Bronchial epithelial cell (primary cell): ENCODE measurements at regions not wholly inside any gene's neighbourhood (a gene's known extent, or its start where the extent isn't known, plus 50 kb on each side); places are given as distances from the start of the nearest gene placed in this dataset.
A peak's percentile ranks its signal among the peaks of the same experiment; 100 is the strongest.
"Not testable (repeated sequence)": the region's sequence is repeated elsewhere in the genome, so short reads cannot be mapped to it uniquely, and the experiment has no call there.

Source experiments
- DNase-seq: peaks from one replicate; pipeline ENCODE4 v3.0.0-alpha.2; 2010; ENCODE audit warnings: low read depth
- FAIRE-seq: peaks from 2 replicates; lab custom pipeline; 2011; peaks lifted over from hg19 to GRCh38; lab: Jason Lieb, UNC
- H3K27me3 ChIP-seq: 2 replicates; pipeline ENCODE4 v1.5.1; 2011; ENCODE audit warnings: low read length; ENCODE audit not compliant: control insufficient read depth, insufficient read depth
- H3K36me3 ChIP-seq: 2 replicates; pipeline ENCODE4 v1.5.1; 2011; ENCODE audit warnings: low read length; ENCODE audit not compliant: control insufficient read depth, insufficient read depth
- H3K4me3 ChIP-seq: 2 replicates; pipeline ENCODE4 v1.5.1; 2011; ENCODE audit warnings: mild to moderate bottlenecking, low read depth, low read length, control low read depth
- CTCF ChIP-seq: IDR thresholded peaks from 2 replicates; pipeline ENCODE4 v1.5.1; 2011; ENCODE audit warnings: mild to moderate bottlenecking, moderate library complexity, low read length, control low read depth, inconsistent platforms; ENCODE audit not compliant: insufficient read depth, severe bottlenecking

GRCh38 chr6:99816795-99817194 is 177.2 kb downstream of the MCHR2 start:
- FAIRE-seq: no peak
- Histone ChIP-seq H3K27me3 (no peaks in the 10 kb centered on the region), H3K4me3 (no peak overlapping the region), H3K36me3 (no peaks in the 10 kb centered on the region)
- no peak for DNase-seq
- no peak for TF ChIP-seq CTCF

GRCh38 chr6:99818161-99818560 is 175.9 kb downstream of the MCHR2 start:
- no peak for TF ChIP-seq CTCF
- H3K27me3 ChIP-seq: no peaks in the 10 kb centered on the region
- FAIRE-seq: no peak
- no peak for DNase-seq
- H3K4me3 ChIP-seq: no peak overlapping the region
- H3K36me3 ChIP-seq: no peaks in the 10 kb centered on the region

- DNase-seq: no peak
- FAIRE-seq: no peak
- no peak overlapping the region for H3K4me3 ChIP-seq
- H3K27me3 ChIP-seq: no peaks in the 10 kb centered on the region
- no peaks in the 10 kb centered on the region for H3K36me3 ChIP-seq
- TF ChIP-seq CTCF: no peak
Observed at GRCh38 chr6:99819853-99820252, 174.2 kb downstream of the MCHR2 start.

GRCh38 chr6:99821164-99821563 is 172.9 kb downstream of the MCHR2 start:
- no peaks in the 10 kb centered on the region for H3K27me3 ChIP-seq
- H3K4me3 ChIP-seq: no peak overlapping the region
- FAIRE-seq (no peak), DNase-seq (peak; percentile 56)
- H3K36me3 ChIP-seq: no peaks in the 10 kb centered on the region
- no peak for TF ChIP-seq CTCF

- peak; percentile 87 for FAIRE-seq
- Histone ChIP-seq H3K36me3 (no peaks in the 10 kb centered on the region), H3K27me3 (no peaks in the 10 kb centered on the region), H3K4me3 (peak overlapping the region; percentile 31)
- TF ChIP-seq CTCF: peak; percentile 62
- peak; percentile 79 for DNase-seq
Observed at GRCh38 chr6:99822741-99823512, 171.1 kb downstream of the MCHR2 start.

- not testable (repeated sequence) for DNase-seq, H3K27me3 ChIP-seq, H3K36me3 ChIP-seq, FAIRE-seq
- peak overlapping the region; percentile 31 for H3K4me3 ChIP-seq
Observed at GRCh38 chr6:99823513-99824235, 170.3 kb downstream of the MCHR2 start.
